ENCODE measurements at regions not wholly inside any gene's neighbourhood (a gene's known extent, or its start where the extent isn't known, plus 50 kb on each side); places are given as distances from the start of the nearest gene placed in this dataset.
"Not testable (repeated sequence)": the region's sequence is repeated elsewhere in the genome, so short reads cannot be mapped to it uniquely, and the experiment has no call there.

GRCh38 chr19:28443361-28443760 lies 769.6 kb downstream of the UQCRFS1 start:
- H3K36me3 ChIP-seq (ENCODE audit: control insufficient read depth, insufficient read depth, low read length) = no peaks in the 10 kb centered on the region
- H3K4me3 ChIP-seq (ENCODE audit: low read depth, low read length) = no peak overlapping the region
- no peaks in the 10 kb centered on the region for H3K27me3 ChIP-seq (ENCODE audit: control insufficient read depth, insufficient read depth, low read length)
- FAIRE-seq (peak; percentile 68), DNase-seq (ENCODE audit: low read depth) (no peak)
- TF ChIP-seq, protein P1, sequence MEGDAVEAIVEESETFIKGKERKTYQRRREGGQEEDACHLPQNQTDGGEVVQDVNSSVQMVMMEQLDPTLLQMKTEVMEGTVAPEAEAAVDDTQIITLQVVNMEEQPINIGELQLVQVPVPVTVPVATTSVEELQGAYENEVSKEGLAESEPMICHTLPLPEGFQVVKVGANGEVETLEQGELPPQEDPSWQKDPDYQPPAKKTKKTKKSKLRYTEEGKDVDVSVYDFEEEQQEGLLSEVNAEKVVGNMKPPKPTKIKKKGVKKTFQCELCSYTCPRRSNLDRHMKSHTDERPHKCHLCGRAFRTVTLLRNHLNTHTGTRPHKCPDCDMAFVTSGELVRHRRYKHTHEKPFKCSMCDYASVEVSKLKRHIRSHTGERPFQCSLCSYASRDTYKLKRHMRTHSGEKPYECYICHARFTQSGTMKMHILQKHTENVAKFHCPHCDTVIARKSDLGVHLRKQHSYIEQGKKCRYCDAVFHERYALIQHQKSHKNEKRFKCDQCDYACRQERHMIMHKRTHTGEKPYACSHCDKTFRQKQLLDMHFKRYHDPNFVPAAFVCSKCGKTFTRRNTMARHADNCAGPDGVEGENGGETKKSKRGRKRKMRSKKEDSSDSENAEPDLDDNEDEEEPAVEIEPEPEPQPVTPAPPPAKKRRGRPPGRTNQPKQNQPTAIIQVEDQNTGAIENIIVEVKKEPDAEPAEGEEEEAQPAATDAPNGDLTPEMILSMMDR (IDR thresholded peaks at IDR 0.05; ENCODE audit: insufficient read depth, low read length, severe bottlenecking) = no peak

- Histone ChIP-seq H3K4me3 (ENCODE audit: low read depth, low read length) (no peak overlapping the region), H3K27me3 (ENCODE audit: control insufficient read depth, insufficient read depth, low read length) (no peaks in the 10 kb centered on the region), H3K36me3 (ENCODE audit: control insufficient read depth, insufficient read depth, low read length) (no peaks in the 10 kb centered on the region)
- FAIRE-seq (no peak), DNase-seq (ENCODE audit: low read depth) (peak; percentile 34)
- TF ChIP-seq, protein P1 (IDR thresholded peaks at IDR 0.05; ENCODE audit: insufficient read depth, low read length, severe bottlenecking) = no peak
These were observed 775.3 kb downstream of the UQCRFS1 start for GRCh38 chr19:28437390-28438346.

- TF ChIP-seq, protein P1 (IDR thresholded peaks at IDR 0.05; ENCODE audit: insufficient read depth, low read length, severe bottlenecking) = no peak
- no peak for FAIRE-seq
- no peaks in the 10 kb centered on the region for H3K27me3 ChIP-seq (ENCODE audit: control insufficient read depth, insufficient read depth, low read length)
- H3K4me3 ChIP-seq (ENCODE audit: low read depth, low read length) = no peak overlapping the region
- DNase-seq (ENCODE audit: low read depth) = no peak
- no peaks in the 10 kb centered on the region for H3K36me3 ChIP-seq (ENCODE audit: control insufficient read depth, insufficient read depth, low read length)
These were observed 776.6 kb downstream of the UQCRFS1 start for GRCh38 chr19:28436320-28436719.

- no peak for DNase-seq (ENCODE audit: low read depth)
- no peaks in the 10 kb centered on the region for H3K36me3 ChIP-seq (ENCODE audit: control insufficient read depth, insufficient read depth, low read length)
- TF ChIP-seq, protein P1 (IDR thresholded peaks at IDR 0.05; ENCODE audit: insufficient read depth, low read length, severe bottlenecking) = no peak
- no peaks in the 10 kb centered on the region for H3K27me3 ChIP-seq (ENCODE audit: control insufficient read depth, insufficient read depth, low read length)
- no peak overlapping the region for H3K4me3 ChIP-seq (ENCODE audit: low read depth, low read length)
- FAIRE-seq = no peak
These were observed 777.2 kb downstream of the UQCRFS1 start for GRCh38 chr19:28435551-28436271.

GRCh38 chr19:28434794-28435193 lies 778.2 kb downstream of the UQCRFS1 start:
- not testable (repeated sequence) for H3K36me3 ChIP-seq (ENCODE audit: control insufficient read depth, insufficient read depth, low read length); FAIRE-seq

GRCh38 chr19:28434365-28434764 lies 778.6 kb downstream of the UQCRFS1 start:
- not testable (repeated sequence) for FAIRE-seq; H3K27me3 ChIP-seq (ENCODE audit: control insufficient read depth, insufficient read depth, low read length); H3K36me3 ChIP-seq (ENCODE audit: control insufficient read depth, insufficient read depth, low read length); DNase-seq (ENCODE audit: low read depth); H3K4me3 ChIP-seq (ENCODE audit: low read depth, low read length)

More at GRCh38 chr19:28434794-28435193, 778.2 kb downstream of the UQCRFS1 start:
- DNase-seq (ENCODE audit: low read depth); H3K27me3 ChIP-seq (ENCODE audit: control insufficient read depth, insufficient read depth, low read length); H3K4me3 ChIP-seq (ENCODE audit: low read depth, low read length): not testable (repeated sequence)

DNA sequence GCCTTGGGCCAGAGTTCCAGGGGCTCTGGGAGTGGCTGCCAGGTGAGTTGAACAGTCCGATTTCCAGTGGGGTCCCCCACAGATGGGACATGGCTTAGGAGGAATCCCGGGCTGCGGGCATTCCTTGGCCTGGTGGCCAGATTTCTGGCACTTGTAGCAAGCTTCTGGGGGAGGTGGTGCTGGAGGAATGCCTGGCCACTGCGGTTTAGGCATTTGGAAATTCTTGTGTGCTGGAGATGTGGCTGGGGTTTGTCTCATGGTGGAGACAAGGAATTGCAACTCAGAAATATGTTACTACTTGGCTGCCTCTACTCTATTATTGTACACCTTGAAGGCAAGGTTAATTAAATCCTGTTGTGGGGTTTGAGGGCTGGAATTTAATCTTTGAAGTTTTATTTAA lies 779.8 kb downstream of the UQCRFS1 start:
- DNase-seq (ENCODE audit: low read depth); H3K27me3 ChIP-seq (ENCODE audit: control insufficient read depth, insufficient read depth, low read length); H3K36me3 ChIP-seq (ENCODE audit: control insufficient read depth, insufficient read depth, low read length); FAIRE-seq; H3K4me3 ChIP-seq (ENCODE audit: low read depth, low read length): not testable (repeated sequence)

Data from bronchial epithelial cell (primary cell).